ENCODE measurements at regions not wholly inside any gene's neighbourhood (a gene's known extent, or its start where the extent isn't known, plus 50 kb on each side); places are given as distances from the start of the nearest gene placed in this dataset.

GRCh38 chr2:203789618-203790017 is 78.0 kb upstream of the CTLA4 start:
- DNase-seq: no peak

GRCh38 chr2:203790134-203790852 is 77.3 kb upstream of the CTLA4 start:
- DNase-seq: no peak

- no peak for DNase-seq
Measured at GRCh38 chr2:203796248-203797010, 71.1 kb upstream of the CTLA4 start.

GRCh38 chr2:203797276-203797675 is 70.3 kb upstream of the CTLA4 start:
- DNase-seq: no peak

- DNase-seq: no peak
Measured at GRCh38 chr2:203797712-203798111, 69.9 kb upstream of the CTLA4 start.

- no peak for DNase-seq
Measured at GRCh38 chr2:203798296-203799087, 69.1 kb upstream of the CTLA4 start.

GRCh38 chr2:203799908-203800307 is 67.7 kb upstream of the CTLA4 start:
- no peak for DNase-seq

- no peak for DNase-seq
Measured at GRCh38 chr2:203800783-203801182, 66.8 kb upstream of the CTLA4 start.

GRCh38 chr2:203802342-203803052 is 65.1 kb upstream of the CTLA4 start:
- DNase-seq: no peak

- no peak for DNase-seq
Measured at GRCh38 chr2:203803053-203803429, 64.5 kb upstream of the CTLA4 start.

- DNase-seq: no peak
Measured at GRCh38 chr2:203804070-203804469, 63.5 kb upstream of the CTLA4 start.

GRCh38 chr2:203804764-203805485 is 62.6 kb upstream of the CTLA4 start:
- DNase-seq: no peak

- DNase-seq: no peak
Measured at GRCh38 chr2:203805486-203805838, 62.1 kb upstream of the CTLA4 start.

GRCh38 chr2:203806761-203807160 is 60.8 kb upstream of the CTLA4 start:
- no peak for DNase-seq

GRCh38 chr2:203808046-203808750 is 59.4 kb upstream of the CTLA4 start:
- no peak for DNase-seq

GRCh38 chr2:203809084-203809521 is 58.5 kb upstream of the CTLA4 start:
- DNase-seq: no peak

- no peak for DNase-seq
Measured at GRCh38 chr2:203809991-203810510, 57.5 kb upstream of the CTLA4 start.

GRCh38 chr2:203811491-203812221 is 55.9 kb upstream of the CTLA4 start:
- DNase-seq: no peak

GRCh38 chr2:203812294-203813221 is 55.0 kb upstream of the CTLA4 start:
- DNase-seq: no peak

- no peak for DNase-seq
Measured at GRCh38 chr2:203813684-203814083, 53.9 kb upstream of the CTLA4 start.
